ENCODE measurements at regions not wholly inside any gene's neighbourhood (a gene's known extent, or its start where the extent isn't known, plus 50 kb on each side); places are given as distances from the start of the nearest gene placed in this dataset.
"Not testable (repeated sequence)": the region's sequence is repeated elsewhere in the genome, so short reads cannot be mapped to it uniquely, and the experiment has no call there.

DNA sequence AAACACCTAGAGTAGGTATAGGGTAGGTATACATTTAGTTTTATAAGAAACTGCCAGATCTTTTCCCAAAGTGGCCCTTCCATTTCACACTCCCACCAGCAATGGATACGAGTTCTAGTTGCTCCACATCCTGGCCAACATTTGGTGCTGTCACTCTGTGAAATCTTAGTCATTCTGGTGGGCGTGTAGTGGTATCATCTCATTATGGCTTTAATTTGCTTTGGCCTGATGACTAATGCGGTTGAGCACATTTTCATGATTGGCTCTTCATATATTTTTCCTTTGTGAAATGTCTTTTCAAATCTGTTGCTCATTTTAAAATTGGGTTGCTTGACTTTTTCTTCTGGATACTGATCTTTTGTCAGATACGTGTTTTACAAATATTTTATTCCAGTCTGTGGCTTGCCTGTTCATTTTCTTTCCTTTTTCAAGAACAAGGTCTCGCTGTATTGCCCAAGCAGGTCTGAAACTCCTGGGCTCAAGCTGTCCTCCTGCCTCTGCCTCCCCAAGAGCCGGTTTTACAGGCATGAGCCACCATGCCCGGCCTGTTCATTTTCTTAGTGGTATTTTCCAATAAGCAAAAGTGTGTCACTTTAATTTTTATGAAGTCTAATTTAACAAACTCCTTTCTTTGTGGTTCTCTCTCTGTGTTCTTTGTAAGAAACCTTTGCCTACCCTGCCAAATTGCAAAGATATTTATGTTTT lies 192.4 kb downstream of the SEC14L1 start:
- DNase-seq (ENCODE audit: low read depth in 1 of 2, low spot score in 1 of 2) = no peak

GRCh38 chr17:77337150-77337549 lies 196.4 kb downstream of the SEC14L1 start:
- DNase-seq (ENCODE audit: low read depth in 1 of 2, low spot score in 1 of 2) = no peak

DNA sequence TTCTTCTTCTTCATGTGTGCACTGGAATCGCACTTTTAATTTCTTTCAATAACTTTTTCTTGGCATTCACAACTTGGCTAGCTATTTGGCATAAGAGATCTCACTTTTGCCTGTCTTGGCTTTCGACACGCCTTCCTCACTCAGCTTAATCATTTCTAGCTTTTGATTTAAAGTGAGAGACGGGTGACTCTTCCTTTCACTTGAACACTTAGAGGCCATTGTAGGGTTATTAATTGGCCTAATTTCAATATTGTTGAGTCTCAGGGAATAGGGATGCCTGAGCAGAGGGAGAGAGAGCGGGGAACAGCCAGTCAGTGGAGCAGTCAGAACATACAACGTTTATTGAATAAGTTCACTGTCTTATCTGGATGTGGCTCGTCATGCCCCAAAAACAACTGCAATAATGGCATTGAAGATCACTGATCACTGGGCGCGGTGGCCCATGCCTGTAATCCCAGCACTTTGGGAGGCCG lies 200.3 kb downstream of the SEC14L1 start:
- DNase-seq (ENCODE audit: low read depth in 1 of 2, low spot score in 1 of 2) = no peak

DNA sequence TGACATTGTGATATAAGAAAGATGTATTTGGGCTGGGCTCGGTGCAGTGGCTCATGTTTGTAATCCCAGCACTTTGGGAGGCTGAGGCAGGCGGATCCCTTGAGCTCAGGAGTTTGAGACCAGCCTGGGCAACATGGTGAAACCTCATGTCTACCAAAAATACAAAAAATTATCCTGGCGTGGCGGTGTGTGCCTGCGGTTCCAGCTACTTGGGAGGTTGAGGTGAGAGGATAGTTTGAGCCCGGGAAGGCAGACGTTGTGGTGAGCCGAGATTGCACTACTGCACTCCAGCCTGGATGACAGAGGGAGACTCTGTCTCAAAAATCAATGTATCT lies 201.9 kb downstream of the SEC14L1 start:
- not testable (repeated sequence) for DNase-seq (ENCODE audit: low read depth in 1 of 2, low spot score in 1 of 2)

GRCh38 chr17:77343031-77343800 lies 202.4 kb downstream of the SEC14L1 start:
- no peak for DNase-seq (ENCODE audit: low read depth in 1 of 2, low spot score in 1 of 2)

DNA sequence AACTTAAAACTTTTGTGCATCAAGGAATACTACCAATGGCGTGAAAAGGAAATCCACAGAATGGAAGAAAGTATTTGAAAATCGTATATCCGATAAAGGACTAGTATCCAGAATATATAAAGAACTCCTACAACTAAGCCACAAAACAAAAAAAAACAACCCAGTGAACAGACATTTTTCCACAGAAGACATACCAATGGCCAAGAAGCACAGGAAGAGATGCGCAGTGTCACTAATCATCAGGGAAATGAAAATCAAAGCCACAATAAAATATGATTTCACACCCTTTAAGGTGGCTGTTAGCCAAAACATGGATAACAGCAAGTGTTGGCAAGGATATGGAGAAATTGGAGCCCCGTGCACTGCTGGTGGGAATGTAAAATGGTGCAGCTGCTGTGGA lies 203.3 kb downstream of the SEC14L1 start:
- no peak for DNase-seq (ENCODE audit: low read depth in 1 of 2, low spot score in 1 of 2)

DNA sequence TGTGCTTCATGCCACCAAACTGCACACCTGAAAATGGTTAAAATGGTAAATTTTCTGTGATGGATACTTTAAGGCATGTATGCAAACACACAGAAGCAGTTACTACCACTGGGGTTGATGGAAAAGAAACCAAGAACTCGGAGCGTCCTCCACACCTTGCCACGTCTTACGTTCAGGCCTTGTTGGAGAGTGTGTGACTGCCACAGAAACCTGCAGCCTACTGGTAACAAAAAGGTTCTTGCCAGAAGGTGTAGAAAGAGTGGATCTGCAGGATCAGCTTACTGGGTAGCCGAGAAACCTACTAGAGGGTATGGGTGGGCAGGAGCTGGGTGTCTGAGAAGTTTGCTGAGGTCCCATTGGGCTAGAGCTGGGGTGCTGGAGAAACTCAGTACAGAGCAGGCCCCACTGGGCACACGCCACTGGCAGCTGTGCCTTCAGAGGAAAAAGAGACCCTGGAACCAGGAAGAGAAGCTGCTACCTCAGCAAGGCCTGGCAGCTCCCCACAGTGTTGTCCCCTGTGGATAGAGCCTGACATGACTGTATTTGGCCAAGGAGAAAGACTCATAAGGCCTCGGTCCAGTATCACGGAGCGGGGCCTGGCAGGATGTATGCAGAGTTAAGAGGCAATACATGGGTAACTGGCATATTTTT lies 204.6 kb downstream of the SEC14L1 start:
- no peak for DNase-seq (ENCODE audit: low read depth in 1 of 2, low spot score in 1 of 2)

DNA sequence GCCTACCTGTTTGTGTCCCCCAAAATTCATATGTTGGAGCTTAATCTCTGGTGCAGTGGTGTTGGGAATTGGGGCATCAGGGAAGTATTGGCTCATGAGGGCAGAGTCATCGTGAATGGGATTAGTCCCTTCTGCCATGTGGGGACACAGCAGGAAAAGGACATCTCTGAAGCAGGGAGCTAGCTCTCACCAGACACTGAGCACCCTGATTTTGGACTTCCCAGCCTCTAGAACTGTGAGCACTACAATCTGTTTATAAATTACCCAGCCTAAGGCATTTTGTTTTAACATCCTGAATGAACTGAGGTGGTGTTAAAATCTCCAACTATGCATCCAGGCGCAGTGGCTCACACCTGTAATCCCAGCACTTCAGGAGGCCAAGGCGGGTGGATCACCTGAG lies 206.0 kb downstream of the SEC14L1 start:
- DNase-seq (ENCODE audit: low read depth in 1 of 2, low spot score in 1 of 2) = no peak

DNA sequence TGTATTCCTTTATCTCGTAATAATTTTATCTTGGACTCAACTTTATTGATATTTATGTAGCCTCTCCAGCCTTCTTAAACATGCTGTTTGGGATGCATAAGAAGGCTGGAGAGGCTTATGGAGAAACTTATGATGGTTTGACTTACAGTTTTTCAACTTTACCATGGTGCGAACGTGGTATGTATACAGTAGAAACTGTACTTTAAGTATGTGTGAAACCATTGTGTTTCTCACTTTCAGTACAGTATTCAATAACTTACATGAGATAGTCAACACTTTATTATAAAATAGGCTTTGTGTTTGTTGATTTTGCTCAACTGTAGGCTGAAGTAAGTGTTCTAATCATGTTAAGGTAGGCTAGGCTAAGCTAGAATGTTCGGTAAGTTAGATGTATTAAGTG lies 206.8 kb downstream of the SEC14L1 start:
- DNase-seq (ENCODE audit: low read depth in 1 of 2, low spot score in 1 of 2) = no peak

DNA sequence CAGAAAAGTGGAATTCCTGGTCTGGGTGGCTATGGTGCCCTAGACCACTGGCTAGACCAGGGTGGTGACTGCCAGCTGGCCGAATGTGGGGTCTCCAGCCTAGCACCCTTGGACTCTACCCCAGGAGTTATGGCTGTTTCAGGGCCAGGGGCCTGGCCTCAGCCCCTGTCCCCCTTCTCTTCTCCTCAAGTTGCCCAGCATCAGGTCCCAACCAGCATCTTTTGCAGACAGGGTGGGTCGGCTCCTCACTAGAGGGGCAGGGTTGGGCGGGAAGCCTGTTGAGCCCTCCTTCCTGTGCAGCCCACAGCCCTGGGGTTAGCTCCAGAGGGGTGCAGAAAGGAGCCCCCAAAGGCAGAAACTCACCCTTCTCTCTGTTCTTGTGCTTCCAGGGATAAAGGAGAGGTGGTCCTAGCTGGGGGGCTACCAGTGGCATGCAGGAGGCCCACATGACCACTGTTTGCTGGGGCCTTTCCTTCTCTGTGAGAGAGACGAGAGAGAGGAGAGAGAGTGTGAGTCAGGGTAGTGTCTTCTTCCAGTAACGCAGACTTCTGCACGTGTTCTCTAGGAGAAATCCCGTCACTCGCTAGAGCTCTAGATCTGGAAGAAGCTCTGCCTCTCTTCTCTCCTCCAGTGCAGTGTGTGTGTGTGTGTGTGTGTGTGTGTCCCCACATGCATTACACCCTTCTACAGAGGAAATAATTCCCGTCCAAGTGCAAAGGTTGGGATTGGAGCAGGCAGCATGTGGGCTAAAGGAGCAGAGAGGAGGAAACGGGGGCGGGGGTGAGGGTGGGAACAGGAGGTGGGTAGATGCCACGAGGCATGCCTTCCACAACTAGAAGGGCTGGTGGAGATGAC lies 209.4 kb downstream of the SEC14L1 start:
- no peak for DNase-seq (ENCODE audit: low read depth in 1 of 2, low spot score in 1 of 2)

DNA sequence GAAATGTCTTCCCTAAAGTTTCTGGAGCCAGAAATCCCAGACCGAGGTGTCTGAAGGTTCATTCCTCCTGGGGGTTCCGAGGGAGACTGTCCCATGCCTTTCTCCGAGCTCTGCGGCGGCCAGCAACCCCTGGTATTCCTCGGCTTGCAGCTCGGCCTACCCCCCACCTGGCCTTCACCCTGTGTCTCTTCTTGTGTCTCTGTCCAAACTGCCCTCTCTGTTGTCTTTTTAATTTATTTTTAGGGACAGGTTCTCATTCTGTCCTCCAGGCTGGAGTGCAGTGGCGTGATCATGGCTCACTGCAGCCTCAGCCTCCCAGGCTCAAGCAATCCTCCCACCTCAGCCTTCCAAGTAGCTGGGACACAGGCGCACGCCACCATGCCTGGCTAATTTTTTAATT lies 211.7 kb downstream of the SEC14L1 start:
- DNase-seq (ENCODE audit: low read depth in 1 of 2, low spot score in 1 of 2) = no peak

DNA sequence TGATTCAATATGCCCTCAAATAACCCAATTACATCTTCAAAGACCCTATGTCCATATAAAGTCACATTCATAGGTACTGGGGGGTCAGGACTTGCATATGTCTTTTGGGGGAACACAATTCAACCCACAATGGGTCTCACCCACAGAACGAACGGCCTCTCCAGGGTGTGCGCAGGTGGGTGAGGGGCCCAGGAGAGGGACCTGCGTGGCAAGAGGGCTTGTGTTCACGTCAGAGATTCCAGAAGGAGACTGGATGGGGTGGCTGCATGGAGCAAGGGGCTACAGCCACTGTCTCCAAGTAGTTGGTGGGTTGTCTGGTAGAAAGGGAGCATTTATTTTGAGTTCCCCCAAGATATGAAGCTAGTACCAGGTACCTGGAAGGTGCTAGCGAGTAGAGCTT lies 212.2 kb downstream of the SEC14L1 start:
- no peak for DNase-seq (ENCODE audit: low read depth in 1 of 2, low spot score in 1 of 2)

DNA sequence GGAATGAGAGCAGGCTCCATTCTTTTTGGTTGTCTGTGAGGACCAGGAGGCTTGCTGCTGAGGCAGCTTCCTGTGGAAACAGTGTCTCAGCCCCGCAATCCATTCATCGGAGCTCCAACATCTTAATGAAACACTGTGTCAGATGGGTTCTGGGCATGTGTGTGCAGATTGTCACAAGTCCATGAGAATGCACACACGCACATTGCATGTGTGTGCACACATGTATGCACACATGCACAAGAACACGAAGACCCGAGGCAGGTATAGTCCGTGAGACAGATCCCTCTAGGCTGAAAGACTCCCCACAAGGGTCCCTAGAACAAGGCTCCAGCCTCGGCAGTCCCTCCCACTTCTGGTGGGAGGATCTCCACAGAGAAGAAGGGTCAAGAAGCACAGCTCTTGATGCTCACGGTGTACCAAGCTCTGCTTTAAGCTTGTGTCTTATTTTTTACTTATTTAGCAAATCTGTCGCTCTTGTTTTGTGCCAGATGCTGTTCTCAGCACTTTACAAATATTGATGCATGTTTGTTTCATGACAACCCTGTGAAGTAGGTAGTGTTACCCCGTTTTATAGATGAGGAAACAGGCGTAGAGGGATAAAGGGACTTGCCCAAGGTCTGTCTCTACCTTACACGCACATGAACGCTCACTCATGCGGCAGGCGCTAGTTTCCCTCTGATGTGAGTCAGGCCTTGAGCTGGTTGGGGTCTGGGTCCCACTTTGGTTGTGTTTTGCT lies 213.1 kb downstream of the SEC14L1 start:
- no peak for DNase-seq (ENCODE audit: low read depth in 1 of 2, low spot score in 1 of 2)

GRCh38 chr17:77354420-77354669 lies 213.6 kb downstream of the SEC14L1 start:
- DNase-seq (ENCODE audit: low read depth in 1 of 2, low spot score in 1 of 2) = no peak

DNA sequence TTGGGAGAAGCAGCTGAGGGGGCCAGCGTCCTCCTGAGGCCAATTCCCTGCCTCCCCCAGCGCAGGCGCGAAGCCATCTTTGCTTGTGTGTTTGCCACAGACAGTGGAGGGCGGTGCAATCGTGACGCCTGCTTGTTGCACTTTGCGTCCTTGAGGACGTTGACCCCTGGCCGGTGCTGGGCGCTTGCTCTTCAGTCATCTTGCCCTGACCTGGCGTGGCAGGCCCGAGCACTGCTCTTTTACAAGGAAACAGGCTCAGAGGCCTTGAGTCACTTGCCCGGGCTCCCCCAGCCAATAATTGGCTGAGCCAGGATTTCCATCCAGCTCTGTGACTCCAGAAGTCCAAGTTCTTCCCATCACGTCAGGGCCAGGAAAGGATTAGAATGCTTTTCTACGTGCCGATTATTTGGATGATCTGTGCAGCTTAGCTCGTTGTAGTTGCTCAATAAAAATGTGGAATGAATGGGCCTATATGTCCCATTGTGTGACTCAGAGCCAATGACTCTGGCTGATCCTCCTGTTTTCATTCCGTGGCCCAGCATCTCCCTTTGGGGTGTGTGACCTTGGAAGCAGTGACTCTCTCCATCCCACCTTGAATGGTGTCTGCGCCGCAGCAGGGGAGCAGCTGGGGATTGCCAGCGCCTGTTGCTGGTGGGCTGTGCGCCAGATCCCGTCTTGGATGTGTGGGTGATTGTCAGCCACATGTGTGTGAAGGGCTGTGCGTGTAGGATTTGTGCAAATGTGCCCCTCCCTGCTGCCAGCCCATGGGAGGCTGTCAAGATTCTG lies 214.1 kb downstream of the SEC14L1 start:
- no peak for DNase-seq (ENCODE audit: low read depth in 1 of 2, low spot score in 1 of 2)

DNA sequence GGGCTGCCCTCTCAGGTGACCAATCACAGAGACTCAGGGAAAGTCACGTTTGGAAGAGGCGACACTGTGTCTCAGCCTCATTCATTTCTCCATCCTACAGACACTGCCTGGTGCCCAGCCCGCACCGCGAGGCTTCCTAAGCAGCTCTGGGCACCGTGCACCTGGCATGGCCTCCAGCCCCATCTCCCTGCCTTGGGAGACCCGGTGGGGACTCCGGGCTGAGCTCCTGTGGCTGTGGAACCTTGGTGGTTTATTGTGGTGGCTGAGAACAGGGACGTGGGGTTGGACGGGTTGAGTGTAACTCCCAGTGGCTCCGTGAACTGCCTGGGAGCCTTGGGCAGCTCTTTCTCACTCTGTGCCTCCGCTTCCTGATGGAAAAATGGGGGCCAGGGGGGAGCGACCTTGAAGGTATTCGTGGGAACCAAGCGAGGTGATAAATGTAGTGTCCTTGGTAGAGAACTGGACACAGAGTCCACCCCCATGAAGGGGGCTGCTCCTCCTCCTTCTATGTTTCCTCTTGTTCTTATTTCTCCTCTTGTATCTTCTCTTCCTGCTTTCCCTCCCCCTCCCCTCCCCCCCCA lies 215.4 kb downstream of the SEC14L1 start:
- no peak for DNase-seq (ENCODE audit: low read depth in 1 of 2, low spot score in 1 of 2)

DNA sequence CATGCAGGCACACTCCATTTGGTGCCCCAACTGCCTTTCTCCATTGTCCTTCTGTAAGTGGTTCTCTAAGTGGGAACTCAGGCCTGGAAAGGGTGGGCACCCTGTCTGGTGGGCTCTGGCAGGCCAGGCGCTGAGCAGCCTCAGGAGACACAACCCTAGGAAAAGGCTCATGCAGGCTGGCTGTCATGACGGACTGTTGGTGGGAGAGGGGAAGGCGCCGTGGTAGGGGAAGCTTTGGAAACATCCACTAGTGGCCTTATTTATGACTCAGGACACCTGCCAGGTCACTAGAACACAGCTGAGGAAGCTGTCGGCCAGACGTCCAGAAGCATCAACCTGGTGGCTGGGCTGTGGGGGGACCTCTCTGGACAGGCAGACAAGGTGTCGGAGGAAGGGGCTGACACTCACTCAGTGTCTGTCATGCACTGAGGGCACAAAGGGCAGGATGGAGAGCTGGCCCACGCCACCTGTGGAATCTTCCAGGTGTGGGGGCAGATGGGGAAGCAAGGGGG lies 216.0 kb downstream of the SEC14L1 start:
- no peak for DNase-seq (ENCODE audit: low read depth in 1 of 2, low spot score in 1 of 2)

- DNase-seq (ENCODE audit: low read depth in 1 of 2, low spot score in 1 of 2) = no peak
Measured at GRCh38 chr17:77358801-77359200, 218.0 kb downstream of the SEC14L1 start.

- DNase-seq (ENCODE audit: low read depth in 1 of 2, low spot score in 1 of 2) = no peak
Measured at GRCh38 chr17:77359236-77359635, 218.5 kb downstream of the SEC14L1 start.
